ENCODE measurements at regions not wholly inside any gene's neighbourhood (a gene's known extent, or its start where the extent isn't known, plus 50 kb on each side); places are given as distances from the start of the nearest gene placed in this dataset.

GRCh38 chr9:99621040-99621439 is 200.6 kb upstream of the NR4A3 start:
- TF ChIP-seq, protein P1, sequence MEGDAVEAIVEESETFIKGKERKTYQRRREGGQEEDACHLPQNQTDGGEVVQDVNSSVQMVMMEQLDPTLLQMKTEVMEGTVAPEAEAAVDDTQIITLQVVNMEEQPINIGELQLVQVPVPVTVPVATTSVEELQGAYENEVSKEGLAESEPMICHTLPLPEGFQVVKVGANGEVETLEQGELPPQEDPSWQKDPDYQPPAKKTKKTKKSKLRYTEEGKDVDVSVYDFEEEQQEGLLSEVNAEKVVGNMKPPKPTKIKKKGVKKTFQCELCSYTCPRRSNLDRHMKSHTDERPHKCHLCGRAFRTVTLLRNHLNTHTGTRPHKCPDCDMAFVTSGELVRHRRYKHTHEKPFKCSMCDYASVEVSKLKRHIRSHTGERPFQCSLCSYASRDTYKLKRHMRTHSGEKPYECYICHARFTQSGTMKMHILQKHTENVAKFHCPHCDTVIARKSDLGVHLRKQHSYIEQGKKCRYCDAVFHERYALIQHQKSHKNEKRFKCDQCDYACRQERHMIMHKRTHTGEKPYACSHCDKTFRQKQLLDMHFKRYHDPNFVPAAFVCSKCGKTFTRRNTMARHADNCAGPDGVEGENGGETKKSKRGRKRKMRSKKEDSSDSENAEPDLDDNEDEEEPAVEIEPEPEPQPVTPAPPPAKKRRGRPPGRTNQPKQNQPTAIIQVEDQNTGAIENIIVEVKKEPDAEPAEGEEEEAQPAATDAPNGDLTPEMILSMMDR (IDR thresholded peaks at IDR 0.05), result no peak
- no peak overlapping the region for H3K4me3 ChIP-seq
- DNase-seq (ENCODE audit: low spot score) (no peak), ATAC-seq (ENCODE audit: insufficient number of reproducible peaks, low FRiP score, low read depth) (no peak)
- H3K4me1 ChIP-seq (ENCODE audit: control insufficient read depth in 1 of 2, low read depth in 2 of 2), result no peaks in the 10 kb centered on the region
- H3K27me3 ChIP-seq (replicated peaks; ENCODE audit: insufficient read depth), result no peaks in the 10 kb centered on the region
- H3K9me3 ChIP-seq, result no peaks in the 10 kb centered on the region
- H3K27ac ChIP-seq, result no peak overlapping the region
- H3K36me3 ChIP-seq, result no peaks in the 10 kb centered on the region

DNA sequence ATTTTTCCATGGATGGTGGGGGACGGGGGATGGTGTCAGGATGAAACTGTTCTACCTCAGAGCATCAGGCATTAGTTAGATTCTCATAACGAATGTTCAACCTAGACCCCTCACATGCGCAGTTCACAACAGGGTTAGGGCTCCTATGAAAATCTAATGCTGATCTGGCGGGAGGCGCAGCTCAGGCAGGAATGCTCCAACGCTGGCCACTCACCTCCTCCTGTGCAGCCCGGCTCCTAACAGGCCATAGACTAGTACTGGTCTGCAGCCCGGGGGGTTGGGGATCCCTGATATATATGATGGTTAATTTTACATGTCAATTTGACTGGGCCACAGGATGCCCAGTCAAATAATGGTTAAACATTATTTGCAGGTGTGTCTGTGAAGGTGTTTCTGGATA is 199.0 kb upstream of the NR4A3 start:
- no peaks in the 10 kb centered on the region for H3K9me3 ChIP-seq
- ATAC-seq (ENCODE audit: insufficient number of reproducible peaks, low FRiP score, low read depth) (no peak), DNase-seq (ENCODE audit: low spot score) (no peak)
- H3K36me3 ChIP-seq, result no peaks in the 10 kb centered on the region
- TF ChIP-seq, protein P1 (IDR thresholded peaks at IDR 0.05), result no peak
- H3K27me3 ChIP-seq (replicated peaks; ENCODE audit: insufficient read depth), result no peaks in the 10 kb centered on the region
- no peak overlapping the region for H3K27ac ChIP-seq
- no peaks in the 10 kb centered on the region for H3K4me1 ChIP-seq (ENCODE audit: control insufficient read depth in 1 of 2, low read depth in 2 of 2)
- H3K4me3 ChIP-seq, result no peak overlapping the region

DNA sequence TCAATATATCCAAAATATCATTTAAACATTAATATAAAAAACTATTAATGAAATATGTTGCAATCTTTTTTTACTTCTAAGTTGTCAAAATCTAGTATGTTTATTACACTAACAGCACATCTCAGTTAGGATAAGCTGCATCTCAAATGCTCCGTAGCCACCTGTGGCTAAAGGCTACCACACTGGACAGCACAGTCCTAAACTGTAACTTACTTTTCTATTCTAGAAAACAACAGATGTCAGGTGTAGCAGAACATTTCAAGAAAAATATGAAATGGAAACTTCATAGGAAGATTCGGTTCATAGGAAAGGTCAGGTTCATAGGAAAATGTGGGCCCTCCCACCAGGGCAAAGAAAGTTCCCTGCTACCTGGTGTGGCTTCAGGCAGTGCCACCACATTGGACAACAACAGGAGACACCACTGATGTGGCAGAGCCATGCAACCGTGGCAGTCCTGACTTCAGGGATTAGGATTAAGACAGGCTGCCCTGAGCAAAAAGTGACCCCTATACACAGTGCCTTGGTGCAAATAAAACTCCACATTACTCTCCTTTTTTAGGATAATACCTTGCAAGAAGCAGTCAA is 197.8 kb upstream of the NR4A3 start:
- ATAC-seq (ENCODE audit: insufficient number of reproducible peaks, low FRiP score, low read depth) (no peak), DNase-seq (ENCODE audit: low spot score) (no peak)
- TF ChIP-seq, protein P1 (IDR thresholded peaks at IDR 0.05), result no peak
- H3K4me3 ChIP-seq, result no peak overlapping the region
- H3K27me3 ChIP-seq (replicated peaks; ENCODE audit: insufficient read depth), result no peaks in the 10 kb centered on the region
- no peaks in the 10 kb centered on the region for H3K36me3 ChIP-seq
- H3K9me3 ChIP-seq, result no peaks in the 10 kb centered on the region
- no peak overlapping the region for H3K27ac ChIP-seq
- H3K4me1 ChIP-seq (ENCODE audit: control insufficient read depth in 1 of 2, low read depth in 2 of 2), result no peaks in the 10 kb centered on the region

DNA sequence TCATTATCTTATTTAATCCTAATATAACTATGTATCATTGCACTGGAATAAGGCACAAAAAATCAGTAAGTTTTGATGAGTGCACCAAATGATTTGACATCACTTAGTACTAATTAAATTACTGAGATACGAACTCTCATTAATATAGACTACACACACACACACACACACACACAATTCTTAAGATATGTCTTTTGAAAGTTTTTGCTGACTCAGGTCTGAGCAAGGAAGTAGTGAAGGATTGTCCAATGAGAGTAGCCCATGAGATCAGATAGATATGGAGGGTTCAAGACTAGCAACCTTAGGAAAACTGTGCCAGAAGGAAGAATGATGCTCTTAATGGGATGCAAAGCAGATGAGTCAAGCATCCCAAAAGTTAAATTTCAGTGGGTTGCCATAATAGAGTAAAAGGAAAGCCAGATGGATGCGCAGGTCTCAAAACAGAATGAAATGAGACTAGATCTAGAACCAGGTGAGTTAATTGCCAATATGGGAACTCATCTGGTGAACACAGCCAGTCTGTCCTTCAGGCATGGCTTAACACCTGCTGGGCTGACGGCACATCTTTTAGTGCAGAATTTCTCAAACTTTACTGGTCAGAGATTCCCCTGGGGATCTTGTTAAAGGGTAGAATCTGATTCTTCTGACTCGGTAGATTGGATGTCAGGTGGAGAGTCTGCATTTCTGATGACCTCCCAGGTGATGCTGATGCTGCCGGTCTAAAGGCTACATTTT is 197.0 kb upstream of the NR4A3 start:
- no peaks in the 10 kb centered on the region for H3K9me3 ChIP-seq
- TF ChIP-seq, protein P1 (IDR thresholded peaks at IDR 0.05), result no peak
- no peak for DNase-seq (ENCODE audit: low spot score)

GRCh38 chr9:99626426-99626825 is 195.3 kb upstream of the NR4A3 start:
- H3K27ac ChIP-seq, result no peak overlapping the region
- no peak for ATAC-seq (ENCODE audit: insufficient number of reproducible peaks, low FRiP score, low read depth)
- no peaks in the 10 kb centered on the region for H3K9me3 ChIP-seq
- H3K4me1 ChIP-seq (ENCODE audit: control insufficient read depth in 1 of 2, low read depth in 2 of 2), result no peaks in the 10 kb centered on the region
- no peaks in the 10 kb centered on the region for H3K36me3 ChIP-seq
- H3K27me3 ChIP-seq (replicated peaks; ENCODE audit: insufficient read depth), result no peaks in the 10 kb centered on the region
- H3K4me3 ChIP-seq, result no peak overlapping the region
- TF ChIP-seq, protein P1 (IDR thresholded peaks at IDR 0.05), result no peak
- no peak for DNase-seq (ENCODE audit: low spot score)

More for the DNA sequence above, 197.0 kb upstream of the NR4A3 start:
- no peak overlapping the region for H3K27ac ChIP-seq
- H3K36me3 ChIP-seq, result no peaks in the 10 kb centered on the region
- H3K4me3 ChIP-seq, result no peak overlapping the region
- H3K4me1 ChIP-seq (ENCODE audit: control insufficient read depth in 1 of 2, low read depth in 2 of 2), result no peaks in the 10 kb centered on the region
- H3K27me3 ChIP-seq (replicated peaks; ENCODE audit: insufficient read depth), result no peaks in the 10 kb centered on the region
- no peak for ATAC-seq (ENCODE audit: insufficient number of reproducible peaks, low FRiP score, low read depth)
